ENCODE measurements at regions not wholly inside any gene's neighbourhood (a gene's known extent, or its start where the extent isn't known, plus 50 kb on each side); places are given as distances from the start of the nearest gene placed in this dataset.

GRCh38 chr21:16504281-16504680 lies 774.5 kb downstream of the USP25 start:
- no peaks in the 10 kb centered on the region for H3K36me3 ChIP-seq (ENCODE audit: control insufficient read depth, insufficient read depth, low read length)
- DNase-seq (ENCODE audit: low read depth) = no peak
- no peaks in the 10 kb centered on the region for H3K27me3 ChIP-seq (ENCODE audit: control insufficient read depth, insufficient read depth, low read length)
- H3K4me3 ChIP-seq (ENCODE audit: low read depth, low read length) = no peak overlapping the region
- no peak for TF ChIP-seq CTCF (IDR thresholded peaks at IDR 0.05; ENCODE audit: insufficient read depth, low read length, poor library complexity, severe bottlenecking)

GRCh38 chr21:16504766-16505165 lies 775.0 kb downstream of the USP25 start:
- Histone ChIP-seq H3K27me3 (ENCODE audit: control insufficient read depth, insufficient read depth, low read length) (no peaks in the 10 kb centered on the region), H3K36me3 (ENCODE audit: control insufficient read depth, insufficient read depth, low read length) (no peaks in the 10 kb centered on the region), H3K4me3 (ENCODE audit: low read depth, low read length) (no peak overlapping the region)
- no peak for DNase-seq (ENCODE audit: low read depth)
- TF ChIP-seq CTCF (IDR thresholded peaks at IDR 0.05; ENCODE audit: insufficient read depth, low read length, poor library complexity, severe bottlenecking) = no peak

GRCh38 chr21:16509476-16509875 lies 779.7 kb downstream of the USP25 start:
- Histone ChIP-seq H3K27me3 (ENCODE audit: control insufficient read depth, insufficient read depth, low read length) (no peaks in the 10 kb centered on the region), H3K36me3 (ENCODE audit: control insufficient read depth, insufficient read depth, low read length) (no peaks in the 10 kb centered on the region), H3K4me3 (ENCODE audit: low read depth, low read length) (no peak overlapping the region)
- TF ChIP-seq CTCF (IDR thresholded peaks at IDR 0.05; ENCODE audit: insufficient read depth, low read length, poor library complexity, severe bottlenecking) = no peak
- no peak for DNase-seq (ENCODE audit: low read depth)

- no peak for DNase-seq (ENCODE audit: low read depth)
- TF ChIP-seq CTCF (IDR thresholded peaks at IDR 0.05; ENCODE audit: insufficient read depth, low read length, poor library complexity, severe bottlenecking) = no peak
- H3K27me3 ChIP-seq (ENCODE audit: control insufficient read depth, insufficient read depth, low read length) = no peaks in the 10 kb centered on the region
- no peaks in the 10 kb centered on the region for H3K36me3 ChIP-seq (ENCODE audit: control insufficient read depth, insufficient read depth, low read length)
- H3K4me3 ChIP-seq (ENCODE audit: low read depth, low read length) = no peak overlapping the region
These were observed 784.5 kb downstream of the USP25 start for GRCh38 chr21:16514316-16514715.

- H3K36me3 ChIP-seq (ENCODE audit: control insufficient read depth, insufficient read depth, low read length) = no peaks in the 10 kb centered on the region
- TF ChIP-seq CTCF (IDR thresholded peaks at IDR 0.05; ENCODE audit: insufficient read depth, low read length, poor library complexity, severe bottlenecking) = no peak
- no peaks in the 10 kb centered on the region for H3K27me3 ChIP-seq (ENCODE audit: control insufficient read depth, insufficient read depth, low read length)
- no peak overlapping the region for H3K4me3 ChIP-seq (ENCODE audit: low read depth, low read length)
- no peak for DNase-seq (ENCODE audit: low read depth)
These were observed 787.6 kb downstream of the USP25 start for GRCh38 chr21:16517383-16517782.

GRCh38 chr21:16519036-16519435 lies 789.3 kb downstream of the USP25 start:
- no peaks in the 10 kb centered on the region for H3K36me3 ChIP-seq (ENCODE audit: control insufficient read depth, insufficient read depth, low read length)
- H3K27me3 ChIP-seq (ENCODE audit: control insufficient read depth, insufficient read depth, low read length) = no peaks in the 10 kb centered on the region
- no peak for DNase-seq (ENCODE audit: low read depth)
- TF ChIP-seq CTCF (IDR thresholded peaks at IDR 0.05; ENCODE audit: insufficient read depth, low read length, poor library complexity, severe bottlenecking) = no peak
- no peak overlapping the region for H3K4me3 ChIP-seq (ENCODE audit: low read depth, low read length)
